ENCODE measurements at regions not wholly inside any gene's neighbourhood (a gene's known extent, or its start where the extent isn't known, plus 50 kb on each side); places are given as distances from the start of the nearest gene placed in this dataset.

- Histone ChIP-seq H2AFZ (ENCODE audit: low read depth, low read length) (no peak overlapping the region), H3K27ac (ENCODE audit: insufficient read depth, low read depth, low read length) (no peak overlapping the region), H3K9ac (replicated peaks; ENCODE audit: extremely low read depth, insufficient read depth, low read length) (no peak overlapping the region), H3K4me1 (ENCODE audit: control insufficient read depth, extremely low read depth, insufficient read depth, low read length) (no peaks in the 10 kb centered on the region), H3K4me3 (replicated peaks in 1 of 3; ENCODE audit: insufficient read depth in 1 of 3, low read depth in 1 of 3, low read length in 3 of 3) (no peak overlapping the region), H3K4me2 (ENCODE audit: insufficient read depth, low read length) (no peak overlapping the region), H3K36me3 (ENCODE audit: control insufficient read depth in 2 of 2, extremely low read depth in 1 of 2, insufficient read depth in 2 of 2, low read length in 2 of 2) (no peaks in the 10 kb centered on the region), H3K27me3 (ENCODE audit: control insufficient read depth in 2 of 2, insufficient read depth in 2 of 2, low read length in 2 of 2) (no peaks in the 10 kb centered on the region), H3K9me3 (replicated peaks; ENCODE audit: control insufficient read depth, insufficient read depth, low read length) (no peaks in the 10 kb centered on the region), H4K20me1 (replicated peaks; ENCODE audit: control insufficient read depth, extremely low read depth, insufficient read depth, low read length) (no peaks in the 10 kb centered on the region), H3K9me1 (replicated peaks; ENCODE audit: control insufficient read depth, extremely low read depth, insufficient read depth, low read length) (no peaks in the 10 kb centered on the region), H3K79me2 (ENCODE audit: control insufficient read depth, insufficient read depth, low read length) (no peaks in the 10 kb centered on the region)
- no TSS peak for BruUV-seq (replicated peaks)
- dilution Hi-C loops (cut with MboI; ENCODE audit: extremely low pct_ligation_motif_present, low sequenced_read_pairs) (no loop called here), intact Hi-C loops (cut with micrococcal nuclease) (no loop called here)
- ChIA-PET POLR2A (no interaction called here), CTCF (interaction anchor here (0.9 kb wide), 1 partner anchor 12 kb away, joined by 3 read pairs; no protein-coding TSS in a partner anchor)
- FAIRE-seq (no peak), DNase-seq (ENCODE audit: low read depth, low spot score) (no peak)
- TF ChIP-seq FOS (IDR thresholded peaks at IDR 0.05; ENCODE audit: borderline replicate concordance, insufficient read depth, low read length) (no peak), CTCF (IDR thresholded peaks at IDR 0.05; ENCODE audit: extremely low read depth in 1 of 2, insufficient read depth in 1 of 2, low read depth in 1 of 2, low read length in 2 of 2) (no peak), POLR2AphosphoS5 (IDR thresholded peaks at IDR 0.05; ENCODE audit: insufficient read depth, low read depth, low read length) (no peak), MYC (IDR thresholded peaks at IDR 0.05; ENCODE audit: low read depth, low read length) (no peak), JUN (IDR thresholded peaks at IDR 0.05; ENCODE audit: borderline replicate concordance, insufficient read depth, insufficient read length, low read depth) (no peak), GATA2 (IDR thresholded peaks at IDR 0.05; ENCODE audit: insufficient read depth, insufficient read length, low read depth, low read length) (no peak), POLR2A (IDR thresholded peaks at IDR 0.05; ENCODE audit: low read depth, low read length) (no peak), EZH2 (IDR thresholded peaks at IDR 0.05; ENCODE audit: borderline replicate concordance, low read depth, low read length, severe bottlenecking) (no peak), MAX (IDR thresholded peaks at IDR 0.05; ENCODE audit: insufficient read depth, insufficient read length) (no peak)
These were observed 191.3 kb upstream of the CRY1 start for GRCh38 chr12:107284692-107285091.
